Rectal smooth muscle tissue (tissue), 1 donor: ENCODE measurements at regions not wholly inside any gene's neighbourhood (a gene's known extent, or its start where the extent isn't known, plus 50 kb on each side); places are given as distances from the start of the nearest gene placed in this dataset.
"Not testable (repeated sequence)": the region's sequence is repeated elsewhere in the genome, so short reads cannot be mapped to it uniquely, and the experiment has no call there.

ENCODE experiments used
- H3K27ac ChIP-seq: one replicate; pipeline ENCODE4 v1.7.0; 2013; ENCODE audit warnings: low read depth, low read length, inconsistent platforms
- H3K27me3 ChIP-seq: one replicate; pipeline ENCODE4 v1.7.0; 2013; ENCODE audit warnings: low read length; ENCODE audit not compliant: control insufficient read depth, insufficient read depth
- H3K36me3 ChIP-seq: one replicate; pipeline ENCODE4 v1.7.0; 2013; ENCODE audit warnings: low read length; ENCODE audit not compliant: control insufficient read depth, insufficient read depth
- H3K4me1 ChIP-seq: one replicate; pipeline ENCODE4 v1.7.0; 2013; ENCODE audit warnings: low read length; ENCODE audit not compliant: control insufficient read depth, insufficient read depth
- H3K4me3 ChIP-seq: one replicate; pipeline ENCODE4 v1.7.0; 2013; ENCODE audit warnings: low read length
- H3K9ac ChIP-seq: one replicate; pipeline ENCODE4 v1.7.0; 2013; ENCODE audit warnings: low read length

- H3K9ac ChIP-seq, result no peak overlapping the region
- H3K27me3 ChIP-seq, result no peaks in the 10 kb centered on the region
- H3K27ac ChIP-seq, result no peak overlapping the region
- no peaks in the 10 kb centered on the region for H3K4me1 ChIP-seq
- H3K36me3 ChIP-seq, result no peaks in the 10 kb centered on the region
- no peak overlapping the region for H3K4me3 ChIP-seq
These were observed 260.0 kb upstream of the NRP1 start for GRCh38 chr10:33594475-33594874.

GRCh38 chr10:33588974-33589600 is 254.6 kb upstream of the NRP1 start:
- Histone ChIP-seq H3K9ac (no peak overlapping the region), H3K36me3 (no peaks in the 10 kb centered on the region)

GRCh38 chr10:33584596-33584995 is 250.1 kb upstream of the NRP1 start:
- H3K36me3 ChIP-seq, result not testable (repeated sequence)

More at GRCh38 chr10:33588974-33589600, 254.6 kb upstream of the NRP1 start:
- H3K27me3 ChIP-seq, result no peaks in the 10 kb centered on the region
- H3K27ac ChIP-seq, result no peak overlapping the region
- no peaks in the 10 kb centered on the region for H3K4me1 ChIP-seq
- H3K4me3 ChIP-seq, result no peak overlapping the region

GRCh38 chr10:33579996-33580395 is 245.5 kb upstream of the NRP1 start:
- H3K36me3 ChIP-seq, result peaks cover 3% of the 10 kb centered on the region
- H3K27me3 ChIP-seq, result no peaks in the 10 kb centered on the region
- no peak overlapping the region for H3K9ac ChIP-seq
- H3K4me1 ChIP-seq, result no peaks in the 10 kb centered on the region
- H3K27ac ChIP-seq, result no peak overlapping the region
- H3K4me3 ChIP-seq, result no peak overlapping the region

More at GRCh38 chr10:33584596-33584995, 250.1 kb upstream of the NRP1 start:
- H3K4me3 ChIP-seq, H3K4me1 ChIP-seq, H3K9ac ChIP-seq, H3K27me3 ChIP-seq, H3K27ac ChIP-seq: not testable (repeated sequence)

GRCh38 chr10:33573606-33574005 is 239.1 kb upstream of the NRP1 start:
- Histone ChIP-seq H3K36me3 (peaks cover 3% of the 10 kb centered on the region), H3K4me3 (no peak overlapping the region), H3K27me3 (no peaks in the 10 kb centered on the region), H3K27ac (no peak overlapping the region), H3K4me1 (no peaks in the 10 kb centered on the region), H3K9ac (no peak overlapping the region)

- Histone ChIP-seq H3K9ac (no peak overlapping the region), H3K4me3 (no peak overlapping the region), H3K27ac (no peak overlapping the region), H3K36me3 (no peaks in the 10 kb centered on the region), H3K4me1 (no peaks in the 10 kb centered on the region), H3K27me3 (no peaks in the 10 kb centered on the region)
These were observed 237.1 kb upstream of the NRP1 start for GRCh38 chr10:33571616-33572015.

- Histone ChIP-seq H3K27ac (no peak overlapping the region), H3K36me3 (no peaks in the 10 kb centered on the region), H3K27me3 (no peaks in the 10 kb centered on the region), H3K4me3 (no peak overlapping the region), H3K4me1 (no peaks in the 10 kb centered on the region), H3K9ac (no peak overlapping the region)
These were observed 236.0 kb upstream of the NRP1 start for GRCh38 chr10:33570495-33570894.

- Histone ChIP-seq H3K4me3 (no peak overlapping the region), H3K36me3 (no peaks in the 10 kb centered on the region), H3K9ac (no peak overlapping the region), H3K27ac (no peak overlapping the region), H3K4me1 (no peaks in the 10 kb centered on the region), H3K27me3 (no peaks in the 10 kb centered on the region)
These were observed 235.2 kb upstream of the NRP1 start for GRCh38 chr10:33569702-33570101.

GRCh38 chr10:33566426-33566825 is 232.0 kb upstream of the NRP1 start:
- H3K36me3 ChIP-seq, result no peaks in the 10 kb centered on the region
- H3K27ac ChIP-seq, result no peak overlapping the region
- H3K9ac ChIP-seq, result no peak overlapping the region
- no peaks in the 10 kb centered on the region for H3K27me3 ChIP-seq
- no peak overlapping the region for H3K4me3 ChIP-seq
- no peaks in the 10 kb centered on the region for H3K4me1 ChIP-seq

- Histone ChIP-seq H3K27me3 (no peaks in the 10 kb centered on the region), H3K4me1 (no peaks in the 10 kb centered on the region), H3K36me3 (no peaks in the 10 kb centered on the region), H3K27ac (no peak overlapping the region), H3K4me3 (no peak overlapping the region), H3K9ac (no peak overlapping the region)
These were observed 231.5 kb upstream of the NRP1 start for GRCh38 chr10:33566001-33566400.

- H3K36me3 ChIP-seq, result no peaks in the 10 kb centered on the region
- H3K9ac ChIP-seq, result no peak overlapping the region
- H3K4me1 ChIP-seq, result no peaks in the 10 kb centered on the region
- H3K27me3 ChIP-seq, result no peaks in the 10 kb centered on the region
- no peak overlapping the region for H3K27ac ChIP-seq
- no peak overlapping the region for H3K4me3 ChIP-seq
These were observed 230.8 kb upstream of the NRP1 start for GRCh38 chr10:33565231-33565630.

GRCh38 chr10:33559105-33559504 is 224.6 kb upstream of the NRP1 start:
- H3K9ac ChIP-seq, result no peak overlapping the region
- H3K36me3 ChIP-seq, result no peaks in the 10 kb centered on the region
- no peaks in the 10 kb centered on the region for H3K27me3 ChIP-seq
- H3K27ac ChIP-seq, result no peak overlapping the region
- H3K4me1 ChIP-seq, result no peaks in the 10 kb centered on the region
- H3K4me3 ChIP-seq, result no peak overlapping the region

- H3K27me3 ChIP-seq, result no peaks in the 10 kb centered on the region
- H3K4me3 ChIP-seq, result no peak overlapping the region
These were observed 222.8 kb upstream of the NRP1 start for GRCh38 chr10:33557313-33557712.

More at GRCh38 chr10:33557313-33557712, 222.8 kb upstream of the NRP1 start:
- no peak overlapping the region for H3K9ac ChIP-seq
- H3K36me3 ChIP-seq, result no peaks in the 10 kb centered on the region
- H3K4me1 ChIP-seq, result no peaks in the 10 kb centered on the region
- H3K27ac ChIP-seq, result no peak overlapping the region
